ENCODE measurements at regions not wholly inside any gene's neighbourhood (a gene's known extent, or its start where the extent isn't known, plus 50 kb on each side); places are given as distances from the start of the nearest gene placed in this dataset.

- no peak for TF ChIP-seq CTCF (IDR thresholded peaks at IDR 0.05)
- no peak for TF ChIP-seq EZH2 (IDR thresholded peaks at IDR 0.05)
- TF ChIP-seq EZH2phosphoT487 (IDR thresholded peaks at IDR 0.05): no peak
These were observed 587.3 kb downstream of the PTPRC start for GRCh38 chr1:199226163-199226562.

All from neural progenitor cell (in vitro differentiated cells).